HG03565 (cell line): ENCODE measurements at regions not wholly inside any gene's neighbourhood (a gene's known extent, or its start where the extent isn't known, plus 50 kb on each side); places are given as distances from the start of the nearest gene placed in this dataset.

Source experiments
- ATAC-seq: cut with Tn5 transposase; IDR thresholded peaks from one replicate; pipeline ENCODE4 v1.9.1; 2021; ENCODE audit warnings: mild to moderate bottlenecking, moderate library complexity; ENCODE audit not compliant: unreplicated experiment

DNA sequence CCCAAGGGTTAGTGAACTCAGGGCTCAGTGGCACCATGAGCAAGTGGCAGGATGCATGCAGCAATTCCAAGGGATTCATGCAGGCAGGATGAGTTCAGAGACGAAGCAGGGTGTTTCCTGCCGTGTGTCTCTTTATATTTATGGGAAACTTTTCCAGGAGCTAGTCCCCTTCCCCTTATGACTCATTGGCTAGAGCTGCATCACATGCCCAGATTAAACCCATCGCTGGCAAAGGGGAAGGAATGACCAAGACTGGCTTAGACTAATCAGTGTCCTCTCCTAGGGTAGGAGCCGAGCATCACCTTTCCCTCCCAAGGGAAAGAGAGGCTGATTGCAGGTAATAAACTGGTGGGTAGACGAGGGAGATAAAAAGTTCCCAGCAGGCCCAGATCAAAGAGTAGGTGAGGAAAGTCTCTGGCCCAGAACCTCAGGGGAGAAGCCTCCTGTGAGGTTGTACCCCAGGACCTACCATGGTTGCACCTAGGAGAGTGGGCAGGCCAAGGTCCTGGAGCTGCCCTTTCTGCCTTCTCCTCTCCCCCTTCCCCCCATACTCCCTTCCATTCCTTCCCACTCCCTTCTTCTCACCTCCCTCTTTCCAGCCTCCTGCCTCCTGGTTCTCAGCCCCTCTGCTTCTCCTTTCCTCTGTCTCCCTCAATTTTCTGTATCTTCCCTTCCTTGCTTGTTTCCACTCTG lies 67.8 kb upstream of the ITGA11 start:
- ATAC-seq, result no peak

GRCh38 chr15:68500363-68501258 lies 68.6 kb upstream of the ITGA11 start:
- no peak for ATAC-seq

GRCh38 chr15:68501259-68501591 lies 69.3 kb upstream of the ITGA11 start:
- no peak for ATAC-seq

DNA sequence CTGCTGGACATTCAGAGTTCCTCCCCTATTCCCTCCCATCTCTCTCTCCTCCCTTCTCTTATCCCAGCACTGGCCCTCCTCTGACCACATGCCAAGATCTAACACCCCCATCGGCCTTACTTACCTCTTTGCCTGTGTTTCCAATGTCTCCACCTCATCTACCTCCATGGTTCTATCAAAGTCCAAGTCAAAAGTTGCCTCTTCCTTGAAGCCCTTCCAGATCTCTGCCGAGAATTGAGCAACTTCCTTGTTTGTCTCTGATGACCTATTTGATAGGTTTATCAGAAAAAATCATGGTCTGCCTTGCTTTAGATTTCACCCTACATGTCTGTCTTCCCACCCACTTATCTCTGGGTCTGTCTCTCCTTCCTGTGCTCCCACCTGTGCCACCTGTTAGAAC lies 69.7 kb upstream of the ITGA11 start:
- no peak for ATAC-seq

GRCh38 chr15:68502398-68502901 lies 70.5 kb upstream of the ITGA11 start:
- ATAC-seq, result no peak

- no peak for ATAC-seq
Measured at GRCh38 chr15:68503213-68503612, 71.2 kb upstream of the ITGA11 start.

DNA sequence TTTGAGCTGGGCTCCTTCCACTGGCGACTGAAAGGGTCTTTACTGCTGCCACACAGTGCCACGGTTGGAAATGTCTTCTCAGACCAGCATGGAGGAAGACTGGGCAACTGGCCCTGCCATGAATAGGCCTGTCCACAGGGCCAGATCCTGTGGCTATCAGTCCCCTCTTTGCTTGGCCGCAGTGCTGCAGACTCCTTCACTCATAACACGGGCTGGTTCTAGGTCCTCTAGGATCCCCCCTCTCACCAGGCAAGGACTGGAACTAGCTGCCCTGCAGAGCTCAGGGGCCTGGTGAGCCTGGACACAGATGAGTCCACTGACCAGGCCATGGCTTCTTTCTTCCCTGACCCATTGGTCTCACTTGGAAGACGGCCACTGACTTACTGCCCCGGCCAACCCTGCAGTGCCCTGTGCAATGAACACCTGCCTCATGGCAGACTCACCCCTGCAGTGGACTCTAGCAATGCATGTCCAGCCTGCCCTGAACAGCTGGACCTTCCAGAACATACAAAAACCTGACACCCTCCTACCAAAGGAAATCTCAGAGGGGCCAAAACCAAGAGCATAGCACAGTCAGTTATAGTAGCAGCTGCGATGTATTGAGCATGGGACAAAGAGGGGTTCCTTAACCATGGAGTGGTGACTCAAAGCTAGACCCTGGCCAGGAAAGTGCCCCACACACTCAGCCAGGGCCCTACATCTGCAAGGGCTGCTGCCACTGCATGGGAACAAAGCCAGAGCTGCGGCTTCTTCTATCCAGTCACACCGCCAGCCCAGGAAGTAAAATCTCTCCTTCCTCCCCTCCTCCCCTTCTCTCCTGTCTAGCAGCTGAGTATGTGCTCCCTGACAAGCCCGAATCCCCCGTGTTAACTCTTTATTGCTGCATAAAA lies 72.1 kb upstream of the ITGA11 start:
- ATAC-seq, result no peak

DNA sequence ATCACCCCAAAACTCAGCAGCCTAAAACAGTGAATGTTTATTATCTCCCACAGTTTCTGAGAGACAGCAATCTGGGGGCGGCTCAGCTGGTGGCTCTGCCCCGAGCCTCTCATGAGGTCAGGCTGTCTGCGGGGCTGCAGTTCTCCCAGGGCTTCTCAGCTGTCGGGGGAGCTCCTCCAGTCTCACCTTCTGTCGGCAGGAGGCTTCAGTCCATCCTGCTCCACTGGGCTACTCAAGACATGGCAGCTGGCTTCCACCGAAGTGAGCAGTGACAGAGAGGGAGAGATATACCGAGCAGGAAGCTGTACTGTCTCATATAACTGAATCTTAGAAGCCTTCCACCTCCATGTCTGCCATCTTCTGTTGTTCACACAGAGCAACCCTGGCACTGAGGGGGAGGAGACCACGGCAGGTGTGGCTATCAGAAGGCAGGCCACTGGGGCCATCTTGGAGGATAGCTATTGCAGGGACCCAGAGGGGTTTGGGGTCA lies 72.8 kb upstream of the ITGA11 start:
- no peak for ATAC-seq

DNA sequence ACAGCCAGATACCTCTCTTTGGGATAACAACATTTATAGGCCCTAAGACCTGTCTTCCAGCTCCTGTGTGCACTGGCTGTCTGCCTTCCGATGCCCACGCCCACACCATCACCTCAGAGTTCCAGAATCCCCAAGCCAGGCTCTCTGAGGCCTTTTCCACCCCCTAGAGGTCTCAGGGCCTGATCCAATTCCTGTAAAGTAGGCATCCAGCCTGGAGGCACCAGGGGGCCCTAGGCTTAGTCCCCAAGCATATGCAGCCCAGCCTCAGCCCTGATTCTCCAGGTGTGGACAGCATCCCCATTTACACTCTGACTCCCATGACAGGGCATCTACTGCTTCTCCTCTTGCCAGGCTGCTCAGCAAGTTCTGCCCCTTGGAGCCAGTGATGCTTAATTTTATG lies 72.7 kb upstream of the CORO2B start:
- ATAC-seq, result no peak

DNA sequence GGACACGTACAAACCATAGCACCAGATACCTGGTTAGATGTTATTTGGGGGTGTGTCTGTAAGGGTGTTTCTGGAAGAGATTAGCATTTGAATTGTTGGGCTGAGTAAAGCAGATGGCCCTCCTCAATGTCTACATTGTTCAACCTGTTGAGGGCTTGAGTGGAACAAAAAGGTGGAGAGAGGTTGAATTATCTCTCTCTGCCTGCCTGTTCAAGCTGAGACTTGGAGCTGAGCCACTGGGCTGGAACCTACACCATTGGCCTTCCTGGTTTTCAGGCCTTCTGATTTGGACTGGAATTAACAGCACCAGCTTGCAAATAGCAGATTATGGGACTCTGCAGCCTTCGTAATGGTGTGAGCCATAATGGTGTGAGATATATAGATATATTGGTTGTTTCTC lies 71.3 kb upstream of the CORO2B start:
- ATAC-seq, result no peak

DNA sequence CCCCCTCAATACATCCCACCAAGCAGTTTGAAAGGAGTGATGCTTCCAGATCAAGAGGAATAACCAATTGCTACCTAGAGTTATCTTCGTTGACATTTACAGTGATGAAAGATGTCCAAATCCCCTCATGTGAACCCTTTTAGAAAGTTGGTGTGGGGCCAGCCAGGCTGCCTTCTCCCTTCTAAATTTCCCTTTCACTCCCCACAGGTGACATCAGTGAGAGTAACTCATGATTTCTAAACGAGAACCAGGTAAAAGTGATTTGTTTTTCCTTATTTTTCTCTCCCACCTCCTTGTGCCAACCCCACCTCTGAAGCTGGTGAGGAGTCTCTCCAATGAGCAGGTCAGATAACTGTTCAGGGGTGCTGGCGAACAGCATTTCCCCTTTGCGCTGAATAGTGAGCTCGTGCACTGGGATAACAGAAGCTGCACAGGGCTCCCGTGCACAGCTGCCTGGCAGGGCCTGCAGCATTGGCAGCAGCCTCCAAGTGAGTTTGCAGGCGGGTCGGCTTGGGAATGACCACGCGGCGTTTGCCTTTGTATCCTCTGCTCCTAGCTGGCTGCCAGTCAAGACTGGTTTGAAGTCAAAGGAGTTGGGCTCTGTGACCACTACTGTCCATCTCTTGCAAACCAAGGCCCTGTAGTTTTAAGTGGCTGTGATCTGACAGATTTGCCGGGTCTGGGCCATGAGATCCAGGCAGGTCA lies 70.2 kb upstream of the CORO2B start:
- ATAC-seq, result no peak

- no peak for ATAC-seq
Measured at GRCh38 chr15:68510558-68510957, 68.2 kb upstream of the CORO2B start.

GRCh38 chr15:68511073-68511991 lies 67.5 kb upstream of the CORO2B start:
- no peak for ATAC-seq

DNA sequence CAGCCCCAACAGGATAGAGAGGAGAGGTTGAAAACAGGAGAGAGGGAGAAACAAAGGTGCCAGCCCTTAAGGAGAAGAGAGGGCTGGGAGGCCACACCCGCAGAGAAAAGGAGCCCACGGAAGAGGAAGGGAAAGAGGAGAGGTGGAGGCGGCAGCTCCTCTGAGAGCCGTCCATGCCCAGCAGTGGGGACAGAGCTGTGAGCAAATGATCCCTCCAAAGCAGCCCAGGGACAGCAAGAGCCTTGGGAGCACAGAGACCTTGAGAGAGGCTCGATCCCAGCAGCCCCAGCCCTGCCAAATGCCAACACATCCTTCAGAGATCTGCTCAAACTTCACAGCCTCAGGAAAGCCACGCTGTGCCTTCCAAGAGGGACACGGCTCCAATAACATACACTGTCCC lies 66.7 kb upstream of the CORO2B start:
- ATAC-seq, result no peak

DNA sequence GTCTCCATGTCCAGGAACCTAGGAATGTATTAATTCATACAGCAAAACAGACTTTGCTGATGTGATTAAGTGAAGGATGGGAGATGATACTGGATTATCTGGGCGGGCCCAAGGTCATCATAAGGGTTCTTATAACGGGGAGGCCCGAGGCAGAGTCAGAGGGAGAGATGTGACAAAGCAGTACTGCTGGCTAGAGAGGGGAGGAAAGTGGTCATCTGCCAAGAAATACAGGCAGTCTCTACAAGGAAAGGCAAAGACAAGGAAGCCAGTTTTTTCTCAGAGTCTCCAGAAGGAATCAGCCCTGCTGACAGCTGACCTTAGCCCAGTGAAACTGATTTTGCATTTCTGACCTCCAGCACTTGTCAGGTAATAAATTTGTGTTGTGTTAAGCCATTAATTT lies 66.2 kb upstream of the CORO2B start:
- ATAC-seq, result no peak

- no peak for ATAC-seq
Measured at GRCh38 chr15:68515371-68516095, 63.3 kb upstream of the CORO2B start.

DNA sequence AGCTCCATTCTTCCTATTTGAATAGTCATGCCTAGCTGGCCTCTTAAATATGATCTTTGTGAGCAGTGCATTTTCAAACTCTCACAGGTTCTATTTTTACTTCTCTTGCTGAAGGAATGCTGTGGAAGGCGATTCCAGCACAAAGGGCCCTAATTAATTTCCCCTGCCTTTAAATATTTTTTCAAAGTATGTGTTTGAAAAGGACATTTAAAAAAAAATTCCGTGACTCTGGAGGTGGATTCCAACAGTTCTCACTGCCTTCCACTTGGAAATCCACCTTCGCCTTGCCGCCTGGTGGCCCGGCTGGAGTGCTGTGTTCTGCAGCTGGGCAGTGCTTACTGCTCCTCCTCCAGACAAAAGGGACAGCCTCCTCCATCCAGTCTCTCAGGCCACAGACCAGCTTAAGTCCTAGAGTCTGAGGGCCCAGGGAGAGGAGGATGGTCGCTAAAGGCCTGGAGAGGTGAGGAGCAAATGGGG lies 61.5 kb upstream of the CORO2B start:
- ATAC-seq, result no peak

DNA sequence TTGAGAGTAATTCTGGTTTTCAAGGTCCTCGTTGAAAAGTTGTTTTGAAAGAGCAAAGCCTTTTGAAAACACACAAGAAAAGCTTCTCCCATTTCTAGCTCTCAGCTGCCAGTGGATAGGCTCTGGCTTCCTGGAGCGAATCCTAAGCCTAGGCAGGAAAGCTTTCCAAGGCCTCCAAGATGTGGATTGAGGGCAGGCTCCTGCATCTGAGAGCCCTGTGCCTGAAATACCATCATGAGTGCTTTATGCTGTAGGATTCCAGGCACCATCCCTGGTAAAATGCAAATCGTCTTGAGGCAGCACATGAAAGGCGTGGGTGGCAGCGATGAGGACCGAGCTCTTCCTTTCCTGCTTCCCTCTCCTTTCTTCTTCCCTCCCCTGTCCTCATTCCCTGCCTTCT lies 60.7 kb upstream of the CORO2B start:
- ATAC-seq, result no peak
